Osteoblast (primary cell): ENCODE measurements at regions not wholly inside any gene's neighbourhood (a gene's known extent, or its start where the extent isn't known, plus 50 kb on each side); places are given as distances from the start of the nearest gene placed in this dataset.

Experiments used
- DNase-seq: peaks from one replicate; pipeline ENCODE4 v3.0.0; 2011; ENCODE audit warnings: low spot score, mixed read lengths; ENCODE audit not compliant: insufficient read length; ENCODE audit errors: missing footprints
- H2AFZ ChIP-seq: 2 replicates; pipeline ENCODE4 v1.6.0; 2011; ENCODE audit warnings: mild to moderate bottlenecking, low read length
- H3K27ac ChIP-seq: 2 replicates; pipeline ENCODE4 v1.5.1; 2011; ENCODE audit warnings: mild to moderate bottlenecking, low read depth, low read length, moderate library complexity
- H3K27me3 ChIP-seq: 2 replicates; pipeline ENCODE4 v1.6.0; 2012; ENCODE audit warnings: mild to moderate bottlenecking, control low read depth, inconsistent platforms, low read length, moderate library complexity; ENCODE audit not compliant: insufficient read depth
- H3K36me3 ChIP-seq: 2 replicates; pipeline ENCODE4 v1.5.1; 2011; ENCODE audit warnings: mild to moderate bottlenecking, low read length, control low read depth, moderate library complexity; ENCODE audit not compliant: insufficient read depth
- H3K4me1 ChIP-seq: 2 replicates; pipeline ENCODE4 v1.5.1; 2011; ENCODE audit warnings: mild to moderate bottlenecking, low read length, control low read depth, moderate library complexity; ENCODE audit not compliant: insufficient read depth
- H3K4me2 ChIP-seq: 2 replicates; pipeline ENCODE4 v1.6.0; 2011; ENCODE audit warnings: mild to moderate bottlenecking, low read length; ENCODE audit not compliant: insufficient read depth
- H3K4me3 ChIP-seq: fragments of 200-600 bp; sonication (generic); 3 replicates; pipeline ENCODE4 v1.5.1; 2012; ENCODE audit warnings: mild to moderate bottlenecking, low read length, inconsistent platforms; ENCODE audit not compliant: insufficient read depth
- H3K79me2 ChIP-seq: 2 replicates; pipeline ENCODE4 v1.6.0; 2012; ENCODE audit warnings: mild to moderate bottlenecking, low read length, control low read depth, inconsistent platforms; ENCODE audit not compliant: insufficient read depth
- H3K9me3 ChIP-seq: 2 replicates; pipeline ENCODE4 v1.5.1; 2011; ENCODE audit warnings: low read depth, low read length, control low read depth
- H4K20me1 ChIP-seq: 2 replicates; pipeline ENCODE4 v1.6.0; 2012; ENCODE audit warnings: mild to moderate bottlenecking, low read length, control low read depth; ENCODE audit not compliant: insufficient read depth
- TF ChIP-seq, protein P1 (sequence below): IDR thresholded peaks from 2 replicates; pipeline ENCODE4 v1.5.1; 2011; ENCODE audit warnings: mild to moderate bottlenecking, low read depth, low read length, moderate library complexity; ENCODE audit errors: extremely low read depth

DNA sequence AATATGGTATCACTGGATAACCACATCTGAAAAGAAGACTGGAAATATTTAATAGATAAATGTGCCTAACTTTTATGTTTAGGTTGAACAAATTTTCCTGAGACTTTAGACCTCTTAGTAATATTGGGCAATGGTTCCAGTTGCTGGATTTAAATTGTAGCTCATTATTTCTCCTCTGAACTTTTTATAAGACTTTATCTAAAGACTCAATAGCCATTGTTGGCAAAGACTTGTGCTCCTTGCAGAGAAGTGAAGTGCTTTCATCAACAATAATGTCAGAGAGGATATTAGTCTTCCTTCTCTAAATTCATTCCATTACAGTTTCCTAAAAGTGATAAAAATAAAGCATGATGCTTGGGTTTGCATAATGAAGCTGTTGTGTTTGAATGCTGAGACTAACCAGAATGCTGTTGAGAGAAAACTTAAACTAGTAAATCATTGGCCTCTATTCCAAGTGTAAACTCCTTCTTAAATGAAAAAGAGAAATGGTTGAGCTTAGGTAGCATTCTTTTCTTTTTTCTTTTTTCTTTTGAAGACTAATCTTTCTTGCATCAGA is 200.2 kb downstream of the TMTC3 start:
- Histone ChIP-seq H2AFZ (no peak overlapping the region), H3K4me1 (peaks cover 16% of the 10 kb centered on the region), H4K20me1 (no peaks in the 10 kb centered on the region), H3K9me3 (no peaks in the 10 kb centered on the region), H3K27ac (no peak overlapping the region), H3K79me2 (no peaks in the 10 kb centered on the region), H3K36me3 (no peaks in the 10 kb centered on the region), H3K4me3 (no peak overlapping the region), H3K4me2 (no peak overlapping the region), H3K27me3 (no peaks in the 10 kb centered on the region)
- DNase-seq = no peak
- TF ChIP-seq, protein P1, sequence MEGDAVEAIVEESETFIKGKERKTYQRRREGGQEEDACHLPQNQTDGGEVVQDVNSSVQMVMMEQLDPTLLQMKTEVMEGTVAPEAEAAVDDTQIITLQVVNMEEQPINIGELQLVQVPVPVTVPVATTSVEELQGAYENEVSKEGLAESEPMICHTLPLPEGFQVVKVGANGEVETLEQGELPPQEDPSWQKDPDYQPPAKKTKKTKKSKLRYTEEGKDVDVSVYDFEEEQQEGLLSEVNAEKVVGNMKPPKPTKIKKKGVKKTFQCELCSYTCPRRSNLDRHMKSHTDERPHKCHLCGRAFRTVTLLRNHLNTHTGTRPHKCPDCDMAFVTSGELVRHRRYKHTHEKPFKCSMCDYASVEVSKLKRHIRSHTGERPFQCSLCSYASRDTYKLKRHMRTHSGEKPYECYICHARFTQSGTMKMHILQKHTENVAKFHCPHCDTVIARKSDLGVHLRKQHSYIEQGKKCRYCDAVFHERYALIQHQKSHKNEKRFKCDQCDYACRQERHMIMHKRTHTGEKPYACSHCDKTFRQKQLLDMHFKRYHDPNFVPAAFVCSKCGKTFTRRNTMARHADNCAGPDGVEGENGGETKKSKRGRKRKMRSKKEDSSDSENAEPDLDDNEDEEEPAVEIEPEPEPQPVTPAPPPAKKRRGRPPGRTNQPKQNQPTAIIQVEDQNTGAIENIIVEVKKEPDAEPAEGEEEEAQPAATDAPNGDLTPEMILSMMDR = no peak

DNA sequence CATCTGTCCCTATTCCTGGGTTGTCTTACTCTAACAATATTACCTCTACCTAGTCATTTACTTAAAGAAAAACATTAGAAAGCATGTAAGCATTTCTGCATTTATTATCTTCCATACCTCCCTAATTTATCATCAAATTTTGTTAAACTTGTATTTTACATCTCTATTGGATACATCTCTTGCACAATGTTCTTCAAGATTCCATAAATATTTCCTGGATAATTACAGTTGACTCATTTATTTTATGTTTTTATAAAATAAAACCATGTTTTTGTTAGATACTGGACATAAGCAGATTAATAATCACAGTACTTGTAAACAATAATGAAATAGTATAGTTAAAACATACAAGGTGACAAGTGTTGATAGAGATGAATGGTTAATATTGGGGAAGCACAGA is 209.0 kb downstream of the TMTC3 start:
- H3K27ac ChIP-seq = peak overlapping the region; percentile 71
- H3K27me3 ChIP-seq = no peaks in the 10 kb centered on the region
- H3K4me3 ChIP-seq = no peak overlapping the region
- TF ChIP-seq, protein P1 = no peak
- no peak for DNase-seq
- H2AFZ ChIP-seq = no peak overlapping the region
- H3K4me2 ChIP-seq = peak overlapping the region; percentile 30
- no peaks in the 10 kb centered on the region for H3K79me2 ChIP-seq
- H3K36me3 ChIP-seq = no peaks in the 10 kb centered on the region
- no peaks in the 10 kb centered on the region for H4K20me1 ChIP-seq
- no peaks in the 10 kb centered on the region for H3K9me3 ChIP-seq
- H3K4me1 ChIP-seq = peaks cover 14% of the 10 kb centered on the region

DNA sequence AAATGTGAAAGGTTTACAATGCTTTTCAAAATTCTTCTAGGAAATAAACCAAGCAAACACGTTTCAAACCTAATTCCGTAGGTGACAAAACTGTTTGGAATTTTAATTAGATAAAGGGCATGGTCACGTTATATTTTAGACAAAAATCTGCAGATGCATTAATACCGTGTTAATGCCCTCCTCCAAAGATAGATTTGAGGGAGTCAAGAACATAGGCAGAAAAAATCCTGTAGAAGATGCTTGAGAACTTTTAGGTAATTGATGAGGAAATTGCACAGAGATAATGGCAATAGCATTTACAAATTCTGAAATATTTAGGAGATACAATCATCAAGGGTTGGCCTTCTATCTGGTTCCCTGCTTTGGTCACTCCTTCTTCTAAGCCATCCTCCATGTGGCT is 212.6 kb downstream of the TMTC3 start:
- Histone ChIP-seq H3K36me3 (no peaks in the 10 kb centered on the region), H3K9me3 (no peaks in the 10 kb centered on the region), H3K4me1 (peaks cover 14% of the 10 kb centered on the region), H3K79me2 (no peaks in the 10 kb centered on the region), H3K4me3 (no peak overlapping the region), H3K27ac (no peak overlapping the region), H3K4me2 (no peak overlapping the region), H3K27me3 (no peaks in the 10 kb centered on the region), H4K20me1 (no peaks in the 10 kb centered on the region), H2AFZ (no peak overlapping the region)
- DNase-seq = no peak
- TF ChIP-seq, protein P1 = no peak

DNA sequence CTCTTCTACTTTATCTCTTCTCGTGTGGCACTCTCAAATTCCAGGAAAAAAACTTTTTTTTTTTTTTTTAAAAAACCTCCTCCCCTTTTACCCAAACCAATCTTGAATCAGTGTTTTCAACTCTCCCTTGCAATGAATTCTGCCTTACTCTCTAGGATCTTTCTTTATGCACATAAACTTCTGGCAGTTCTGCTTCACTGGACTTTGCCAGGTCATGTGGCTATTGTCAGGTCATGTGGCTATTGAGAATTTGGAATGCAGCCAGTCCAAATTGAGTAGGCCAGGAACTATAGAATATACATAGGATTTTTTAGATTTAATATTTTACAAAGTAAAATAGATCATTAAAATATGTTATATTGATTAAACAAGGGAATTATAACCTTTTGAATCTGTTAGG is 218.2 kb downstream of the TMTC3 start:
- TF ChIP-seq, protein P1 = no peak
- Histone ChIP-seq H3K36me3 (no peaks in the 10 kb centered on the region), H3K4me3 (no peak overlapping the region), H3K27ac (no peak overlapping the region), H3K4me2 (no peak overlapping the region), H3K9me3 (no peaks in the 10 kb centered on the region), H4K20me1 (no peaks in the 10 kb centered on the region), H3K4me1 (peaks cover 19% of the 10 kb centered on the region), H3K27me3 (no peaks in the 10 kb centered on the region), H2AFZ (no peak overlapping the region), H3K79me2 (no peaks in the 10 kb centered on the region)
- DNase-seq = no peak
